K562 (cell line): ENCODE measurements at regions not wholly inside any gene's neighbourhood (a gene's known extent, or its start where the extent isn't known, plus 50 kb on each side); places are given as distances from the start of the nearest gene placed in this dataset.

Source experiments
- ATAC-seq: fragments of 200-7000 bp; cut with Tn5 transposase; 3 replicates; pipeline ENCODE4 v1.9.1; 2020; ENCODE audit warnings: moderate library complexity
- BruUV-seq: library from RNA; stranded (reverse); fragments of 400-500 nt; replicated peaks from 2 replicates; lab custom pipeline; 2021; lab: Mats Ljungman, UMichigan
- CTCF ChIA-PET: fragments of 300-600 bp; formaldehyde crosslinking; extraction: SDS; loops from one replicate; lab custom pipeline; 2021; ENCODE audit warnings: low intra/inter-chr PET ratio; lab: Yijun Ruan, JAX
- POLR2A ChIA-PET: fragments of 300-600, 350-650 bp; sonication (Branson Sonifier 250); formaldehyde crosslinking; extraction: SDS; loops from one replicate; lab custom pipeline; 2021; ENCODE audit warnings: antibody characterized with exemption, inconsistent platforms; lab: Yijun Ruan, JAX
- DNase-seq, 4 experiments: peaks; one replicate each; pipeline versions ENCODE4 v3.0.0 to v3.0.0-alpha.2; 2011 to 2018; ENCODE audit warnings: low spot score in 3 of 4, mixed read lengths in 3 of 4; ENCODE audit errors: extremely low read depth in 1 of 4
- FAIRE-seq: peaks from 2 replicates; lab custom pipeline; 2011; peaks lifted over from hg19 to GRCh38; lab: Jason Lieb, UNC
- H2AFZ ChIP-seq: 2 replicates; pipeline ENCODE4 v1.6.0; 2011; ENCODE audit warnings: low read depth, low read length, control low read depth, inconsistent platforms
- H3K27ac ChIP-seq: fragments of 200-600 bp; 3 replicates; pipeline ENCODE4 v1.8.0; 2011; ENCODE audit warnings: low read depth, mild to moderate bottlenecking, control low read depth, inconsistent platforms, low read length, moderate library complexity, mixed read lengths; ENCODE audit errors: extremely low read depth
- H3K27me3 ChIP-seq, 2 experiments: fragments of 300-600 bp in 1 of 2; 2 replicates in 1 of 2; 3 replicates in 1 of 2; pipeline versions ENCODE4 v1.6.0 to v1.8.0; 2011; ENCODE audit warnings: inconsistent platforms in 2 of 2, low read length in 2 of 2, mild to moderate bottlenecking in 1 of 2, mixed read lengths in 1 of 2, moderate library complexity in 1 of 2; ENCODE audit not compliant: control insufficient read depth in 2 of 2, insufficient read depth in 2 of 2
- H3K36me3 ChIP-seq: fragments of 300-600 bp; 3 replicates; pipeline ENCODE4 v1.8.0; 2011; ENCODE audit warnings: mild to moderate bottlenecking, low read length, inconsistent platforms; ENCODE audit not compliant: control insufficient read depth, insufficient read depth
- H3K4me1 ChIP-seq, 2 experiments: fragments of 200-600 bp in 1 of 2; replicated peaks in 1 of 2; 2 replicates in 1 of 2; 3 replicates in 1 of 2; pipeline versions ENCODE4 v1.5.1 to v1.8.0; 2011; ENCODE audit warnings: inconsistent platforms in 2 of 2, low read length in 2 of 2, mild to moderate bottlenecking in 1 of 2, mixed read lengths in 1 of 2, moderate library complexity in 1 of 2; ENCODE audit not compliant: control insufficient read depth in 2 of 2, insufficient read depth in 2 of 2
- H3K4me2 ChIP-seq: 2 replicates; pipeline ENCODE4 v1.6.1; 2011; ENCODE audit warnings: low read length, control low read depth, inconsistent platforms, mixed read lengths; ENCODE audit not compliant: insufficient read depth
- H3K4me3 ChIP-seq: fragments of 200-600 bp; sonication (generic), shearing (Covaris generic); 2 replicates; pipeline ENCODE4 v1.5.1; 2016; ENCODE audit warnings: control low read depth, inconsistent platforms
- H3K79me2 ChIP-seq: fragments of 200-600 bp; 3 replicates; pipeline ENCODE4 v1.8.0; 2011; ENCODE audit warnings: low read length, inconsistent platforms; ENCODE audit not compliant: control insufficient read depth, insufficient read depth
- H3K9ac ChIP-seq, 2 experiments: 2 replicates each; pipeline versions ENCODE4 v1.6.0 to v1.6.1; 2011; ENCODE audit warnings: low read depth in 2 of 2, low read length in 2 of 2, control low read depth in 1 of 2, inconsistent platforms in 1 of 2, mild to moderate bottlenecking in 1 of 2, mixed read lengths in 1 of 2; ENCODE audit not compliant: insufficient read depth in 1 of 2
- H3K9me1 ChIP-seq: one replicate; pipeline ENCODE4 v1.6.0; 2011; ENCODE audit warnings: inconsistent platforms, mild to moderate bottlenecking, low read length, moderate library complexity; ENCODE audit not compliant: control insufficient read depth, insufficient read depth
- H3K9me3 ChIP-seq: replicated peaks from 2 replicates; pipeline ENCODE4 v1.5.1; 2011; ENCODE audit warnings: low read depth, low read length, inconsistent platforms; ENCODE audit not compliant: control insufficient read depth, insufficient read depth
- H4K20me1 ChIP-seq: replicated peaks from 2 replicates; pipeline ENCODE4 v1.6.1; 2011; ENCODE audit warnings: low read length, inconsistent platforms, mixed read lengths; ENCODE audit not compliant: control insufficient read depth, insufficient read depth
- BRD4 ChIP-seq: fragments of 200-600 bp; sonication (generic); IDR thresholded peaks from 2 replicates; pipeline ENCODE4 v1.6.1; 2017; ENCODE audit warnings: inconsistent platforms
- NCOA6 ChIP-seq: fragments of 450-650 bp; IDR thresholded peaks from 2 replicates; pipeline ENCODE4 v1.6.1; 2017; ENCODE audit warnings: mild to moderate bottlenecking
- NR1H2 ChIP-seq: sonication (generic); formaldehyde crosslinking; IDR thresholded peaks from 2 replicates; pipeline ENCODE4 v1.4.0; 2020; ENCODE audit warnings: mild to moderate bottlenecking, missing genetic modification reagents
- PHB2 ChIP-seq: fragments of 450-650 bp; IDR thresholded peaks from 2 replicates; pipeline ENCODE4 v1.6.1; 2017; ENCODE audit warnings: low read depth
- SREBF1 ChIP-seq: fragments of 150-350 bp; IDR thresholded peaks from 2 replicates; pipeline ENCODE4 v1.6.1; 2014; ENCODE audit warnings: antibody characterized with exemption, low read depth, low read length, borderline replicate concordance
- TFAM ChIP-seq: fragments of 250-450 bp; sonication (Bioruptor Pico); conservative IDR thresholded peaks from 2 replicates; pipeline ENCODE4 v1.5.0; 2021; ENCODE audit warnings: mild to moderate bottlenecking, moderate library complexity
- ZBTB12 ChIP-seq: fragments of 250-450 bp; sonication (Bioruptor Pico); IDR thresholded peaks from 2 replicates; pipeline ENCODE4 v1.4.0; 2020
- WGBS: fragments of 100-300 bp; shearing (Covaris generic); methylation state at CpG from one replicate; pipeline ENCODE4 v1.1.6; 2016; ENCODE audit warnings: low coverage, mixed read lengths; ENCODE audit not compliant: insufficient coverage; ENCODE audit errors: missing lambda C conversion rate; 5-methylcytosine and 5-hydroxymethylcytosine counted together
- in situ Hi-C: fragments of 300-500 bp; cut with MboI; formaldehyde crosslinking; loops from 4 replicates; pipeline ENCODE4 v1.15.0; 2018; ENCODE audit warnings: inconsistent platforms, mixed read lengths
- intact Hi-C: fragments of 100-400 bp; cut with micrococcal nuclease; formaldehyde crosslinking; loops from 2 replicates; pipeline ENCODE4 v1.14.2; 2022
- TF ChIP-seq, protein P1 (sequence below), 3 experiments: IDR thresholded peaks in 2 of 3; conservative IDR thresholded peaks in 1 of 3; 2 replicates each; pipeline ENCODE4 v1.5.1; 2011 to 2012; ENCODE audit warnings: low read length in 3 of 3, mild to moderate bottlenecking in 3 of 3, control low read depth in 2 of 3, improper control_type of control experiment in 1 of 3, inconsistent platforms in 1 of 3, low read depth in 1 of 3, mixed read lengths in 1 of 3, moderate library complexity in 1 of 3; ENCODE audit not compliant: insufficient read depth in 2 of 3
- TF ChIP-seq, protein P2 (sequence below): sonication (generic); formaldehyde crosslinking; IDR thresholded peaks from 2 replicates; pipeline ENCODE4 v1.8.1; 2022; ENCODE audit warnings: missing genetic modification reagents
- TF ChIP-seq, protein P3 (sequence below): IDR thresholded peaks from 2 replicates; pipeline ENCODE4 v1.6.1; 2016; ENCODE audit warnings: missing genetic modification characterization, missing compliant biosample characterization

GRCh38 chr11:90542092-90542491, 319.2 kb upstream of the CHORDC1 start:
- Histone ChIP-seq H4K20me1 (no peaks in the 10 kb centered on the region), H2AFZ (no peak overlapping the region), H3K4me2 (no peak overlapping the region), H3K9me1 (no peaks in the 10 kb centered on the region), H3K9me3 (no peaks in the 10 kb centered on the region; the same call in 1 of the 2 replicates), H3K27me3 (no peaks in the 10 kb centered on the region), H3K9ac (no peak overlapping the region), H3K4me3 (no peak overlapping the region), H3K4me1 (no peaks in the 10 kb centered on the region), H3K27ac (no peak overlapping the region), H3K36me3 (no peaks in the 10 kb centered on the region), H3K79me2 (no peaks in the 10 kb centered on the region)
- ChIA-PET CTCF (no interaction called here), POLR2A (no interaction called here)
- BruUV-seq = no TSS peak
- DNase-seq (no peak), ATAC-seq (no peak), FAIRE-seq (no peak)
- in situ Hi-C loops = no loop called here
- intact Hi-C loops = no loop called here
- TF ChIP-seq, protein P1, sequence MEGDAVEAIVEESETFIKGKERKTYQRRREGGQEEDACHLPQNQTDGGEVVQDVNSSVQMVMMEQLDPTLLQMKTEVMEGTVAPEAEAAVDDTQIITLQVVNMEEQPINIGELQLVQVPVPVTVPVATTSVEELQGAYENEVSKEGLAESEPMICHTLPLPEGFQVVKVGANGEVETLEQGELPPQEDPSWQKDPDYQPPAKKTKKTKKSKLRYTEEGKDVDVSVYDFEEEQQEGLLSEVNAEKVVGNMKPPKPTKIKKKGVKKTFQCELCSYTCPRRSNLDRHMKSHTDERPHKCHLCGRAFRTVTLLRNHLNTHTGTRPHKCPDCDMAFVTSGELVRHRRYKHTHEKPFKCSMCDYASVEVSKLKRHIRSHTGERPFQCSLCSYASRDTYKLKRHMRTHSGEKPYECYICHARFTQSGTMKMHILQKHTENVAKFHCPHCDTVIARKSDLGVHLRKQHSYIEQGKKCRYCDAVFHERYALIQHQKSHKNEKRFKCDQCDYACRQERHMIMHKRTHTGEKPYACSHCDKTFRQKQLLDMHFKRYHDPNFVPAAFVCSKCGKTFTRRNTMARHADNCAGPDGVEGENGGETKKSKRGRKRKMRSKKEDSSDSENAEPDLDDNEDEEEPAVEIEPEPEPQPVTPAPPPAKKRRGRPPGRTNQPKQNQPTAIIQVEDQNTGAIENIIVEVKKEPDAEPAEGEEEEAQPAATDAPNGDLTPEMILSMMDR (IDR thresholded peaks at IDR 0.05 in 2 of 3, conservative IDR thresholded peaks at IDR 0.05 in 1 of 3; ENCODE audit: insufficient read depth in 2 of 3, low read depth in 1 of 3, low read length in 3 of 3) = no peak

DNA sequence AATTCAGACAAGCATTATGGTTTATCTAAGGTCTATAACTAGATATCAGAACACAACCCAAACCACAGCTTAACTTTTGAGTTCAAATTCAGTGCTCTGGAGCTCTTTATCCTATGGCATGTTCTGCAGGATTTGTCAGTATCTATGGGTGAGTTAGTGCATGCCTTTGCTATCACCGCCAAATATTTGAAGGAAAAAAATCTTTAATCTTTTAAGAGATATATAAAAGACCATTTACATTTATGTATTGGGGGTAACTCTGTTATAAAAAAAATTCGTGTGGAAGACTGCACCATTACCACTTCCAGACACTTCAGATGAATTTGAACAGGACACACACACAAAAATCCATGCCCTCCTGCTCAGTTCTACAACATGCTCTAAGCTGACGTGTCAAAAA, 313.5 kb upstream of the CHORDC1 start:
- ATAC-seq = no peak
- 0% methylated on average over 3 of the region's 3 CpGs for WGBS
- Histone ChIP-seq H3K4me2 (no peak overlapping the region), H2AFZ (no peak overlapping the region), H3K9me3 (no peaks in the 10 kb centered on the region), H3K79me2 (no peaks in the 10 kb centered on the region), H3K36me3 (no peaks in the 10 kb centered on the region), H3K9ac (no peak overlapping the region), H3K4me3 (no peak overlapping the region), H3K4me1 (no peaks in the 10 kb centered on the region), H4K20me1 (no peaks in the 10 kb centered on the region), H3K9me1 (no peaks in the 10 kb centered on the region), H3K27me3 (no peaks in the 10 kb centered on the region), H3K27ac (no peak overlapping the region)
- BruUV-seq = no TSS peak
- ChIA-PET CTCF (no interaction called here), POLR2A (no interaction called here)
- intact Hi-C loops = no loop called here
- FAIRE-seq = no peak
- in situ Hi-C loops = no loop called here
- no peak for DNase-seq
- TF ChIP-seq, protein P2, sequence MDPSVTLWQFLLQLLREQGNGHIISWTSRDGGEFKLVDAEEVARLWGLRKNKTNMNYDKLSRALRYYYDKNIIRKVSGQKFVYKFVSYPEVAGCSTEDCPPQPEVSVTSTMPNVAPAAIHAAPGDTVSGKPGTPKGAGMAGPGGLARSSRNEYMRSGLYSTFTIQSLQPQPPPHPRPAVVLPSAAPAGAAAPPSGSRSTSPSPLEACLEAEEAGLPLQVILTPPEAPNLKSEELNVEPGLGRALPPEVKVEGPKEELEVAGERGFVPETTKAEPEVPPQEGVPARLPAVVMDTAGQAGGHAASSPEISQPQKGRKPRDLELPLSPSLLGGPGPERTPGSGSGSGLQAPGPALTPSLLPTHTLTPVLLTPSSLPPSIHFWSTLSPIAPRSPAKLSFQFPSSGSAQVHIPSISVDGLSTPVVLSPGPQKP (CRISPR knock-in tag) = no peak
- TF ChIP-seq TFAM (no peak), NCOA6 (no peak), NR1H2 (no peak), PHB2 (no peak), ZBTB12 (CRISPR knock-in tag) (no peak), SREBF1 (no peak), BRD4 (no peak)
- TF ChIP-seq, protein P3, sequence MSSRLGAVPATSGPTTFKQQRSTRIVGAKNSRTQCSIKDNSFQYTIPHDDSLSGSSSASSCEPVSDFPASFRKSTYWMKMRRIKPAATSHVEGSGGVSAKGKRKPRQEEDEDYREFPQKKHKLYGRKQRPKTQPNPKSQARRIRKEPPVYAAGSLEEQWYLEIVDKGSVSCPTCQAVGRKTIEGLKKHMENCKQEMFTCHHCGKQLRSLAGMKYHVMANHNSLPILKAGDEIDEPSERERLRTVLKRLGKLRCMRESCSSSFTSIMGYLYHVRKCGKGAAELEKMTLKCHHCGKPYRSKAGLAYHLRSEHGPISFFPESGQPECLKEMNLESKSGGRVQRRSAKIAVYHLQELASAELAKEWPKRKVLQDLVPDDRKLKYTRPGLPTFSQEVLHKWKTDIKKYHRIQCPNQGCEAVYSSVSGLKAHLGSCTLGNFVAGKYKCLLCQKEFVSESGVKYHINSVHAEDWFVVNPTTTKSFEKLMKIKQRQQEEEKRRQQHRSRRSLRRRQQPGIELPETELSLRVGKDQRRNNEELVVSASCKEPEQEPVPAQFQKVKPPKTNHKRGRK = no peak
